ENCODE measurements at regions not wholly inside any gene's neighbourhood (a gene's known extent, or its start where the extent isn't known, plus 50 kb on each side); places are given as distances from the start of the nearest gene placed in this dataset.

DNA sequence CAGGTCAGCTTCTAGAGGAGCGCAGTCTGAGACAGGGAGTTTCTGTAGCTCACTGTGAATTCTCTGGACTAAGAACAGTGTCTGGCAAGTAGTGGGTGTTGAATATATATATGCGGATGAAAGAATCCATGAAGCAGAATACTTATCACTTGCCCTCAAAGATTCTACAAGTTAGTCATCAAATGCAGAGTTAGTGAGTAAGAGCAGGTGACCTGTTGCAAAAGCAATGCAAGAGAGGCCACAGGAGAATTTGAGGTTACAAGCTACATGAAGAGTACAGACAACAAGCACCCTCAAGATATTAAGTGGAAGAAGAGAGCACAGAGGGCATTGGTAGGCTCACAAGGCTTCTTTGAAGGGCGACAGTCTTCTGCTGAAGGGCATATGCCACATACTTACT, 103.4 kb upstream of the BTBD3 start:
- H3K36me3 ChIP-seq (ENCODE audit: control insufficient read depth in 1 of 2, insufficient read depth in 2 of 2, low read length in 2 of 2): no peaks in the 10 kb centered on the region
- no peaks in the 10 kb centered on the region for H3K27me3 ChIP-seq (ENCODE audit: insufficient read depth, low read length)
- no peak for ATAC-seq
- no peaks in the 10 kb centered on the region for H3K9me2 ChIP-seq (ENCODE audit: insufficient read depth)
- no peaks in the 10 kb centered on the region for H3K9me3 ChIP-seq (ENCODE audit: control insufficient read depth in 1 of 2, insufficient read depth in 1 of 2, low read depth in 1 of 2, low read length in 2 of 2)
- intact Hi-C loops (cut with micrococcal nuclease): no loop called here
- H3K4me3 ChIP-seq (replicated peaks in 1 of 2; ENCODE audit: low read depth in 1 of 2, low read length in 2 of 2): no peak overlapping the region
- no peak overlapping the region for H3K4me2 ChIP-seq (ENCODE audit: low read length)
- no peak overlapping the region for H3K9ac ChIP-seq (ENCODE audit: low read length)
- DNase-seq (ENCODE audit: low read depth, low spot score): no peak
- no peaks in the 10 kb centered on the region for H3K4me1 ChIP-seq (ENCODE audit: control insufficient read depth in 1 of 2, insufficient read depth in 2 of 2, low read length in 2 of 2)
- POLR2A ChIA-PET: no interaction called here
- H4K20me1 ChIP-seq (ENCODE audit: insufficient read depth): no peaks in the 10 kb centered on the region
- BruUV-seq (replicated peaks): no TSS peak
- TF ChIP-seq SRF (IDR thresholded peaks at IDR 0.05; ENCODE audit: low read depth) (no peak), EZH2phosphoT487 (IDR thresholded peaks at IDR 0.05; ENCODE audit: borderline replicate concordance) (no peak), CBX3 (IDR thresholded peaks at IDR 0.05; ENCODE audit: low read depth) (no peak), TCF7L2 (IDR thresholded peaks at IDR 0.05; ENCODE audit: borderline replicate concordance, extremely low read depth, insufficient read depth, insufficient read length) (no peak), YY1 (IDR thresholded peaks at IDR 0.05; ENCODE audit: extremely low read depth, insufficient replicate concordance, low read depth, low read length) (no peak), POLR2A (IDR thresholded peaks at IDR 0.05; ENCODE audit: borderline replicate concordance, extremely low read depth, insufficient read depth, insufficient read length) (no peak), ATF3 (IDR thresholded peaks at IDR 0.05) (no peak), ZNF274 (IDR thresholded peaks at IDR 0.05; ENCODE audit: low read depth, low read length) (no peak), EZH2 (IDR thresholded peaks at IDR 0.05) (no peak), ELF1 (IDR thresholded peaks at IDR 0.05; ENCODE audit: borderline replicate concordance, low read depth) (no peak), REST (IDR thresholded peaks at IDR 0.05; ENCODE audit: low read depth) (no peak), EGR1 (IDR thresholded peaks at IDR 0.05; ENCODE audit: low read depth) (no peak), ZBTB33 (IDR thresholded peaks at IDR 0.05; ENCODE audit: extremely low read depth, insufficient replicate concordance, low read length) (no peak), RAD21 (IDR thresholded peaks at IDR 0.05; ENCODE audit: low read depth) (no peak), JUND (IDR thresholded peaks at IDR 0.05) (no peak), FOSL1 (IDR thresholded peaks at IDR 0.05; ENCODE audit: low read depth) (no peak), POLR2AphosphoS5 (IDR thresholded peaks at IDR 0.05; ENCODE audit: low read depth, low read length) (no peak), SP1 (IDR thresholded peaks at IDR 0.05; ENCODE audit: low read depth) (no peak), CEBPB (IDR thresholded peaks at IDR 0.05; ENCODE audit: low read depth) (no peak)
- CTCF ChIA-PET: no interaction called here
- RAD21 ChIA-PET (ENCODE audit: low non-redundant PET in 1 of 2, low total read pairs in 2 of 2, uncharacterized antibody in 2 of 2, unreplicated experiment in 2 of 2): no interaction called here
- H2AFZ ChIP-seq (ENCODE audit: low read depth, low read length, poor library complexity, severe bottlenecking): no peak overlapping the region
- H3K79me2 ChIP-seq (ENCODE audit: insufficient read depth, low read length): no peaks in the 10 kb centered on the region
- no peak overlapping the region for H3K27ac ChIP-seq (ENCODE audit: low read depth, low read length)
